ENCODE measurements at regions not wholly inside any gene's neighbourhood (a gene's known extent, or its start where the extent isn't known, plus 50 kb on each side); places are given as distances from the start of the nearest gene placed in this dataset.

- TF ChIP-seq, protein P1, sequence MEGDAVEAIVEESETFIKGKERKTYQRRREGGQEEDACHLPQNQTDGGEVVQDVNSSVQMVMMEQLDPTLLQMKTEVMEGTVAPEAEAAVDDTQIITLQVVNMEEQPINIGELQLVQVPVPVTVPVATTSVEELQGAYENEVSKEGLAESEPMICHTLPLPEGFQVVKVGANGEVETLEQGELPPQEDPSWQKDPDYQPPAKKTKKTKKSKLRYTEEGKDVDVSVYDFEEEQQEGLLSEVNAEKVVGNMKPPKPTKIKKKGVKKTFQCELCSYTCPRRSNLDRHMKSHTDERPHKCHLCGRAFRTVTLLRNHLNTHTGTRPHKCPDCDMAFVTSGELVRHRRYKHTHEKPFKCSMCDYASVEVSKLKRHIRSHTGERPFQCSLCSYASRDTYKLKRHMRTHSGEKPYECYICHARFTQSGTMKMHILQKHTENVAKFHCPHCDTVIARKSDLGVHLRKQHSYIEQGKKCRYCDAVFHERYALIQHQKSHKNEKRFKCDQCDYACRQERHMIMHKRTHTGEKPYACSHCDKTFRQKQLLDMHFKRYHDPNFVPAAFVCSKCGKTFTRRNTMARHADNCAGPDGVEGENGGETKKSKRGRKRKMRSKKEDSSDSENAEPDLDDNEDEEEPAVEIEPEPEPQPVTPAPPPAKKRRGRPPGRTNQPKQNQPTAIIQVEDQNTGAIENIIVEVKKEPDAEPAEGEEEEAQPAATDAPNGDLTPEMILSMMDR (IDR thresholded peaks at IDR 0.05) = no peak
- TF ChIP-seq EP300 (IDR thresholded peaks at IDR 0.05) = no peak
Observed at GRCh38 chr2:128457716-128458115, 139.0 kb upstream of the HS6ST1 start.
